ENCODE measurements at regions not wholly inside any gene's neighbourhood (a gene's known extent, or its start where the extent isn't known, plus 50 kb on each side); places are given as distances from the start of the nearest gene placed in this dataset.

GRCh38 chr6:149237464-149237863 lies 80.0 kb upstream of the TAB2 start:
- H3K27ac Mint-ChIP-seq (ENCODE audit: unreplicated experiment), result no peak overlapping the region
- H4K20me1 ChIP-seq (ENCODE audit: insufficient read depth, low read length), result no peaks in the 10 kb centered on the region
- peaks cover 34% of the 10 kb centered on the region for H3K4me1 Mint-ChIP-seq (ENCODE audit: low read depth, unreplicated experiment)
- no peak overlapping the region for H3K4me3 ChIP-seq (ENCODE audit: insufficient read depth, low read depth, low read length)
- H3K79me2 ChIP-seq (ENCODE audit: insufficient read depth, low read length), result no peaks in the 10 kb centered on the region
- no peak overlapping the region for H3K9ac ChIP-seq (ENCODE audit: low read length)
- peaks cover 23% of the 10 kb centered on the region for H3K9me3 Mint-ChIP-seq (ENCODE audit: unreplicated experiment)
- H3K4me3 Mint-ChIP-seq (ENCODE audit: unreplicated experiment), result no peak overlapping the region
- no peak overlapping the region for H3K4me2 ChIP-seq (ENCODE audit: low read length)
- H3K36me3 ChIP-seq (ENCODE audit: insufficient read depth, low read length), result no peaks in the 10 kb centered on the region
- no peaks in the 10 kb centered on the region for H3K27me3 Mint-ChIP-seq (ENCODE audit: low read depth, unreplicated experiment)
- TF ChIP-seq CTCF (IDR thresholded peaks at IDR 0.05; ENCODE audit: insufficient read depth, low read depth, low read length) (no peak), EZH2 (IDR thresholded peaks at IDR 0.05; ENCODE audit: insufficient read depth, low read length) (no peak)
- peaks cover 33% of the 10 kb centered on the region for H3K4me1 ChIP-seq (ENCODE audit: insufficient read depth, low read length)
- H3K9me3 ChIP-seq (ENCODE audit: insufficient read depth, low read depth, low read length), result peaks cover 21% of the 10 kb centered on the region
- H3K27me3 ChIP-seq (ENCODE audit: insufficient read depth, low read length), result no peaks in the 10 kb centered on the region
- no peak for FAIRE-seq
- no peak for DNase-seq (ENCODE audit: low read depth)
- no peaks in the 10 kb centered on the region for H3K36me3 Mint-ChIP-seq (ENCODE audit: low read depth, unreplicated experiment)
- no peak overlapping the region for H2AFZ ChIP-seq (ENCODE audit: low read depth, low read length)
- no peak overlapping the region for H3K27ac ChIP-seq (ENCODE audit: low read depth, low read length)

- no peak overlapping the region for H3K4me2 ChIP-seq (ENCODE audit: low read length)
- H3K4me3 Mint-ChIP-seq (ENCODE audit: unreplicated experiment), result no peak overlapping the region
- H3K9me3 ChIP-seq (ENCODE audit: insufficient read depth, low read depth, low read length), result peaks cover 21% of the 10 kb centered on the region
- no peak overlapping the region for H3K9ac ChIP-seq (ENCODE audit: low read length)
- TF ChIP-seq CTCF (IDR thresholded peaks at IDR 0.05; ENCODE audit: insufficient read depth, low read depth, low read length) (no peak), EZH2 (IDR thresholded peaks at IDR 0.05; ENCODE audit: insufficient read depth, low read length) (no peak)
- FAIRE-seq (no peak), DNase-seq (ENCODE audit: low read depth) (no peak)
- no peaks in the 10 kb centered on the region for H4K20me1 ChIP-seq (ENCODE audit: insufficient read depth, low read length)
- no peaks in the 10 kb centered on the region for H3K27me3 Mint-ChIP-seq (ENCODE audit: low read depth, unreplicated experiment)
- H3K27ac Mint-ChIP-seq (ENCODE audit: unreplicated experiment), result no peak overlapping the region
- H3K36me3 ChIP-seq (ENCODE audit: insufficient read depth, low read length), result no peaks in the 10 kb centered on the region
- H3K9me3 Mint-ChIP-seq (ENCODE audit: unreplicated experiment), result peaks cover 29% of the 10 kb centered on the region
- no peaks in the 10 kb centered on the region for H3K79me2 ChIP-seq (ENCODE audit: insufficient read depth, low read length)
- no peaks in the 10 kb centered on the region for H3K36me3 Mint-ChIP-seq (ENCODE audit: low read depth, unreplicated experiment)
- no peaks in the 10 kb centered on the region for H3K27me3 ChIP-seq (ENCODE audit: insufficient read depth, low read length)
- no peak overlapping the region for H3K4me3 ChIP-seq (ENCODE audit: insufficient read depth, low read depth, low read length)
- H3K27ac ChIP-seq (ENCODE audit: low read depth, low read length), result no peak overlapping the region
- no peak overlapping the region for H2AFZ ChIP-seq (ENCODE audit: low read depth, low read length)
- peaks cover 22% of the 10 kb centered on the region for H3K4me1 Mint-ChIP-seq (ENCODE audit: low read depth, unreplicated experiment)
- H3K4me1 ChIP-seq (ENCODE audit: insufficient read depth, low read length), result peaks cover 14% of the 10 kb centered on the region
Observed at GRCh38 chr6:149239573-149240209, 77.8 kb upstream of the TAB2 start.

GRCh38 chr6:149242883-149243282 lies 74.6 kb upstream of the TAB2 start:
- H2AFZ ChIP-seq (ENCODE audit: low read depth, low read length), result no peak overlapping the region
- TF ChIP-seq CTCF (IDR thresholded peaks at IDR 0.05; ENCODE audit: insufficient read depth, low read depth, low read length), result no peak
- TF ChIP-seq EZH2 (IDR thresholded peaks at IDR 0.05; ENCODE audit: insufficient read depth, low read length), result no peak
- Mint-ChIP-seq H3K9me3 (ENCODE audit: unreplicated experiment) (peaks cover 24% of the 10 kb centered on the region), H3K27me3 (ENCODE audit: low read depth, unreplicated experiment) (no peaks in the 10 kb centered on the region), H3K4me3 (ENCODE audit: unreplicated experiment) (peak overlapping the region; percentile 41), H3K36me3 (ENCODE audit: low read depth, unreplicated experiment) (no peaks in the 10 kb centered on the region), H3K27ac (ENCODE audit: unreplicated experiment) (no peak overlapping the region), H3K4me1 (ENCODE audit: low read depth, unreplicated experiment) (peaks cover 13% of the 10 kb centered on the region)
- no peak overlapping the region for H3K27ac ChIP-seq (ENCODE audit: low read depth, low read length)
- no peak for FAIRE-seq
- no peaks in the 10 kb centered on the region for H3K27me3 ChIP-seq (ENCODE audit: insufficient read depth, low read length)
- no peak overlapping the region for H3K9ac ChIP-seq (ENCODE audit: low read length)
- peaks cover 21% of the 10 kb centered on the region for H3K9me3 ChIP-seq (ENCODE audit: insufficient read depth, low read depth, low read length)
- H3K4me1 ChIP-seq (ENCODE audit: insufficient read depth, low read length), result peaks cover 2% of the 10 kb centered on the region
- no peaks in the 10 kb centered on the region for H4K20me1 ChIP-seq (ENCODE audit: insufficient read depth, low read length)
- H3K36me3 ChIP-seq (ENCODE audit: insufficient read depth, low read length), result no peaks in the 10 kb centered on the region
- peak overlapping the region; percentile 47 for H3K4me2 ChIP-seq (ENCODE audit: low read length)
- no peaks in the 10 kb centered on the region for H3K79me2 ChIP-seq (ENCODE audit: insufficient read depth, low read length)
- DNase-seq (ENCODE audit: low read depth), result peak; percentile 47
- no peak overlapping the region for H3K4me3 ChIP-seq (ENCODE audit: insufficient read depth, low read depth, low read length)

Measured in astrocyte (in vitro differentiated cells and primary cell).